HT-29 (cell line): ENCODE measurements at regions not wholly inside any gene's neighbourhood (a gene's known extent, or its start where the extent isn't known, plus 50 kb on each side); places are given as distances from the start of the nearest gene placed in this dataset.
"Not testable (repeated sequence)": the region's sequence is repeated elsewhere in the genome, so short reads cannot be mapped to it uniquely, and the experiment has no call there.

Experiments
- DNase-seq: peaks from one replicate; pipeline ENCODE4 v3.0.0-alpha.2; 2015; ENCODE audit warnings: low spot score

- DNase-seq, result peak; percentile 46
Observed at GRCh38 chr1:10867138-10867721, 70.8 kb upstream of the CASZ1 start.

GRCh38 chr1:10867914-10868598 is 71.6 kb upstream of the CASZ1 start:
- DNase-seq, result no peak

- DNase-seq, result no peak
Observed at GRCh38 chr1:10868599-10868965, 72.1 kb upstream of the CASZ1 start.

GRCh38 chr1:10869933-10870332 is 73.5 kb upstream of the CASZ1 start:
- DNase-seq, result no peak

GRCh38 chr1:10870493-10871096 is 74.1 kb upstream of the CASZ1 start:
- DNase-seq, result no peak

GRCh38 chr1:10873189-10873588 is 76.7 kb upstream of the CASZ1 start:
- DNase-seq, result no peak

- DNase-seq, result no peak
Observed at GRCh38 chr1:10874351-10874750, 77.9 kb upstream of the CASZ1 start.

GRCh38 chr1:10877894-10878293 is 81.4 kb upstream of the CASZ1 start:
- no peak for DNase-seq

GRCh38 chr1:10878469-10878868 is 82.0 kb upstream of the CASZ1 start:
- DNase-seq, result no peak

GRCh38 chr1:10880063-10880462 is 83.6 kb upstream of the CASZ1 start:
- DNase-seq, result no peak

GRCh38 chr1:10881046-10881445 is 84.6 kb upstream of the CASZ1 start:
- DNase-seq, result no peak

GRCh38 chr1:10882069-10882468 is 85.6 kb upstream of the CASZ1 start:
- no peak for DNase-seq

GRCh38 chr1:10887032-10887431 is 90.6 kb upstream of the CASZ1 start:
- not testable (repeated sequence) for DNase-seq

GRCh38 chr1:10888291-10888690 is 91.8 kb upstream of the CASZ1 start:
- DNase-seq, result no peak

- DNase-seq, result no peak
Observed at GRCh38 chr1:10888791-10889649, 92.6 kb upstream of the CASZ1 start.

- DNase-seq, result no peak
Observed at GRCh38 chr1:10889650-10890353, 93.4 kb upstream of the CASZ1 start.

GRCh38 chr1:10890491-10891071 is 94.1 kb upstream of the CASZ1 start:
- DNase-seq, result no peak

GRCh38 chr1:10891091-10891490 is 94.6 kb upstream of the CASZ1 start:
- DNase-seq, result no peak

- no peak for DNase-seq
Observed at GRCh38 chr1:10892138-10893065, 96.0 kb upstream of the CASZ1 start.

- DNase-seq, result no peak
Observed at GRCh38 chr1:10895621-10896020, 99.2 kb upstream of the CASZ1 start.
